SK-N-SH (cell line): ENCODE measurements at regions not wholly inside any gene's neighbourhood (a gene's known extent, or its start where the extent isn't known, plus 50 kb on each side); places are given as distances from the start of the nearest gene placed in this dataset.

ENCODE experiments used
- CTCF ChIA-PET: fragments of 300-600, 350-600 bp; formaldehyde crosslinking; extraction: SDS; loops from one replicate; lab custom pipeline; 2021; lab: Yijun Ruan, JAX
- POLR2A ChIA-PET: fragments of 350-600 bp; sonication (Branson Sonifier 250); formaldehyde crosslinking; extraction: SDS; loops from one replicate; lab custom pipeline; 2020; ENCODE audit warnings: antibody characterized with exemption, inconsistent platforms; lab: Yijun Ruan, JAX
- DNase-seq: peaks from one replicate; pipeline ENCODE4 v3.0.0; 2012
- H2AFZ ChIP-seq: fragments of 200-600 bp; sonication (generic); 2 replicates; pipeline ENCODE4 v1.8.1; 2016; ENCODE audit warnings: antibody characterized with exemption, mild to moderate bottlenecking, low read depth
- H3F3A ChIP-seq: fragments of 200-600 bp; sonication (generic); replicated peaks from 2 replicates; pipeline ENCODE3; 2016; ENCODE audit warnings: antibody characterized with exemption, mild to moderate bottlenecking; ENCODE audit not compliant: insufficient read depth
- H3K27ac ChIP-seq, 2 experiments: fragments of 200-500 bp in 1 of 2; fragments of 200-600 bp in 1 of 2; sonication (Bioruptor generic) in 1 of 2; sonication (generic), shearing (Covaris generic) in 1 of 2; 2 replicates each; pipeline versions ENCODE4 v1.5.1 to v1.6.1; 2014 to 2016; ENCODE audit warnings: low read depth in 2 of 2, inconsistent platforms in 1 of 2, low read length in 1 of 2, mild to moderate bottlenecking in 1 of 2, mixed read lengths in 1 of 2
- H3K27me3 ChIP-seq: fragments of 200-600 bp; sonication (generic), shearing (Covaris generic); 2 replicates; pipeline ENCODE4 v1.6.1; 2016; ENCODE audit warnings: mixed run types; ENCODE audit not compliant: insufficient read depth
- H3K36me3 ChIP-seq, 2 experiments: fragments of 200-500 bp in 1 of 2; fragments of 200-600 bp in 1 of 2; sonication (Bioruptor generic) in 1 of 2; sonication (generic) in 1 of 2; replicated peaks in 1 of 2; 2 replicates each; pipeline versions ENCODE3 to v1.5.1; 2014 to 2016; ENCODE audit warnings: low read length in 1 of 2, mild to moderate bottlenecking in 1 of 2; ENCODE audit not compliant: insufficient read depth in 2 of 2, control insufficient read depth in 1 of 2
- H3K4me1 ChIP-seq, 2 experiments: fragments of 200-500 bp in 1 of 2; fragments of 200-600 bp in 1 of 2; sonication (Bioruptor generic) in 1 of 2; sonication (generic), shearing (Covaris generic) in 1 of 2; 2 replicates each; pipeline versions ENCODE4 v1.5.1 to v1.6.1; 2014 to 2016; ENCODE audit warnings: low read depth in 1 of 2, low read length in 1 of 2, mixed run types in 1 of 2; ENCODE audit not compliant: insufficient read depth in 2 of 2, control insufficient read depth in 1 of 2
- H3K4me2 ChIP-seq: fragments of 200-600 bp; sonication (generic), shearing (Covaris generic); 2 replicates; pipeline ENCODE4 v1.6.1; 2017; ENCODE audit warnings: mixed run types
- H3K4me3 ChIP-seq, 2 experiments: fragments of 200-500 bp in 1 of 2; fragments of 200-600 bp in 1 of 2; sonication (Bioruptor generic) in 1 of 2; sonication (generic), shearing (Covaris generic) in 1 of 2; 2 replicates each; pipeline versions ENCODE4 v1.5.1 to v1.8.1; 2014 to 2016; ENCODE audit warnings: low read depth in 2 of 2, inconsistent platforms in 1 of 2, low read length in 1 of 2, mild to moderate bottlenecking in 1 of 2, mixed read lengths in 1 of 2, moderate library complexity in 1 of 2
- H3K79me2 ChIP-seq: fragments of 200-600 bp; sonication (generic); 2 replicates; pipeline ENCODE4 v1.8.1; 2017; ENCODE audit warnings: mild to moderate bottlenecking; ENCODE audit not compliant: insufficient read depth
- H3K9ac ChIP-seq: fragments of 200-600 bp; sonication (generic); 2 replicates; pipeline ENCODE4 v1.6.1; 2017; ENCODE audit warnings: mixed run types
- H3K9me2 ChIP-seq: fragments of 200-600 bp; sonication (generic); 2 replicates; pipeline ENCODE4 v1.6.1; 2017; ENCODE audit warnings: mixed run types
- H3K9me3 ChIP-seq: fragments of 200-600 bp; sonication (generic); 2 replicates; pipeline ENCODE4 v1.6.1; 2017; ENCODE audit warnings: mixed run types, mild to moderate bottlenecking, moderate library complexity
- H4K20me1 ChIP-seq: fragments of 200-600 bp; sonication (generic); 2 replicates; pipeline ENCODE4 v1.6.1; 2017; ENCODE audit warnings: mild to moderate bottlenecking, mixed run types; ENCODE audit not compliant: insufficient read depth
- CHD2 ChIP-seq: fragments of 150-350 bp; IDR thresholded peaks from 2 replicates; pipeline ENCODE4 v1.6.1; 2018; ENCODE audit warnings: low read length; ENCODE audit not compliant: partially characterized antibody
- ELF1 ChIP-seq: IDR thresholded peaks from 2 replicates; pipeline ENCODE4 v1.4.0; 2012
- EZH2phosphoT487 ChIP-seq: fragments of 200-600 bp; sonication (generic); IDR thresholded peaks from 2 replicates; pipeline ENCODE4 v1.6.1; 2017; ENCODE audit warnings: low read depth, mixed run types, mild to moderate bottlenecking, antibody characterized with exemption, moderate library complexity, borderline replicate concordance
- FOSL2 ChIP-seq: IDR thresholded peaks from 2 replicates; pipeline ENCODE4 v1.4.0; 2012; ENCODE audit warnings: low read depth, mild to moderate bottlenecking, moderate library complexity, borderline replicate concordance
- FOXJ3 ChIP-seq: sonication (generic); formaldehyde crosslinking; IDR thresholded peaks from 2 replicates; pipeline ENCODE4 v1.5.1; 2020; ENCODE audit warnings: mild to moderate bottlenecking, missing genetic modification reagents
- FOXM1 ChIP-seq: IDR thresholded peaks from 2 replicates; pipeline ENCODE4 v1.4.0; 2012; ENCODE audit warnings: low read depth, mild to moderate bottlenecking
- GABPA ChIP-seq: IDR thresholded peaks from 2 replicates; pipeline ENCODE4 v1.4.0; 2012; ENCODE audit warnings: low read depth, mild to moderate bottlenecking
- JUND ChIP-seq: IDR thresholded peaks from 2 replicates; pipeline ENCODE4 v1.4.0; 2012
- MAX ChIP-seq: IDR thresholded peaks from 2 replicates; pipeline ENCODE4 v1.4.0; 2012; ENCODE audit warnings: low read depth
- NFIC ChIP-seq: IDR thresholded peaks from 2 replicates; pipeline ENCODE4 v1.4.0; 2012; ENCODE audit warnings: borderline replicate concordance
- NRF1 ChIP-seq: IDR thresholded peaks from 2 replicates; pipeline ENCODE4 v1.6.1; 2012; ENCODE audit warnings: low read depth, mild to moderate bottlenecking, low read length
- RAD21 ChIP-seq: IDR thresholded peaks from 2 replicates; pipeline ENCODE4 v1.6.1; 2012; ENCODE audit warnings: mild to moderate bottlenecking, low read length
- RCOR1 ChIP-seq: fragments of 150-350 bp; IDR thresholded peaks from 2 replicates; pipeline ENCODE4 v1.6.1; 2017; ENCODE audit warnings: antibody characterized with exemption, low read length
- RXRA ChIP-seq: IDR thresholded peaks from 2 replicates; pipeline ENCODE4 v1.4.0; 2012; ENCODE audit warnings: low read depth, mild to moderate bottlenecking, borderline replicate concordance
- SIN3A ChIP-seq: IDR thresholded peaks from 2 replicates; pipeline ENCODE4 v1.6.1; 2012; ENCODE audit warnings: low read depth, mild to moderate bottlenecking, low read length, moderate library complexity, borderline replicate concordance
- TAF1 ChIP-seq: IDR thresholded peaks from 2 replicates; pipeline ENCODE4 v1.6.1; 2012; ENCODE audit warnings: low read depth, mild to moderate bottlenecking, low read length, moderate library complexity, borderline replicate concordance
- TEAD4 ChIP-seq: IDR thresholded peaks from 2 replicates; pipeline ENCODE4 v1.4.0; 2012; ENCODE audit warnings: mild to moderate bottlenecking, borderline replicate concordance; ENCODE audit not compliant: insufficient read depth
- YY1 ChIP-seq: IDR thresholded peaks from 2 replicates; pipeline ENCODE4 v1.4.0; 2012; ENCODE audit warnings: low read depth, mild to moderate bottlenecking
- WGBS: methylation state at CpG from one replicate; pipeline ENCODE4 v1.1.6; 2017; ENCODE audit warnings: low lambda C conversion rate; 5-methylcytosine and 5-hydroxymethylcytosine counted together
- TF ChIP-seq, protein P1 (sequence below): IDR thresholded peaks from 2 replicates; pipeline ENCODE4 v1.6.1; 2012; ENCODE audit warnings: mild to moderate bottlenecking, low read depth, low read length, moderate library complexity
- TF ChIP-seq, protein P2 (sequence below): IDR thresholded peaks from 2 replicates; pipeline ENCODE4 v1.4.0; 2012; ENCODE audit warnings: low read depth, borderline replicate concordance

DNA sequence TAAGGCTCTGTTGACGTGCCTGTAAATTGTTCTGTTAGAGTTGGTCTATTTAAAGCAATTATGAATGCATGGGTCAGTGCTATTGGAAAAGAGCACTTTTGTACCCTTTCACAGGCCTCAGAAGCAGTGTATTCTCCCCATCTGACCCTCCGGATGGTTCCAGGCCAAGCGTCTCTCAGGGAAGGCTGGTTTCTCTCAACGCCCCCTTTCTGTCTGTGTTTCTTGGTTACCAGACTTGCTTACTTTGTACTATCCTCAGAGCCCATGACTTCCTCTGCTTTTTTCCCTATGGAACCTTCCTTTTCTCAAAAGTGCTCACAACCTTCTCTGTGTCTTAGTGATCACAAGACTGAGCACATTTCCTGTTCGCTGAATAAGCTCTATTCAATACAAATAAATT lies 559.3 kb upstream of the ZFP42 start:
- TF ChIP-seq EZH2phosphoT487, result no peak
- no peak for TF ChIP-seq ELF1
- TF ChIP-seq, protein P1, sequence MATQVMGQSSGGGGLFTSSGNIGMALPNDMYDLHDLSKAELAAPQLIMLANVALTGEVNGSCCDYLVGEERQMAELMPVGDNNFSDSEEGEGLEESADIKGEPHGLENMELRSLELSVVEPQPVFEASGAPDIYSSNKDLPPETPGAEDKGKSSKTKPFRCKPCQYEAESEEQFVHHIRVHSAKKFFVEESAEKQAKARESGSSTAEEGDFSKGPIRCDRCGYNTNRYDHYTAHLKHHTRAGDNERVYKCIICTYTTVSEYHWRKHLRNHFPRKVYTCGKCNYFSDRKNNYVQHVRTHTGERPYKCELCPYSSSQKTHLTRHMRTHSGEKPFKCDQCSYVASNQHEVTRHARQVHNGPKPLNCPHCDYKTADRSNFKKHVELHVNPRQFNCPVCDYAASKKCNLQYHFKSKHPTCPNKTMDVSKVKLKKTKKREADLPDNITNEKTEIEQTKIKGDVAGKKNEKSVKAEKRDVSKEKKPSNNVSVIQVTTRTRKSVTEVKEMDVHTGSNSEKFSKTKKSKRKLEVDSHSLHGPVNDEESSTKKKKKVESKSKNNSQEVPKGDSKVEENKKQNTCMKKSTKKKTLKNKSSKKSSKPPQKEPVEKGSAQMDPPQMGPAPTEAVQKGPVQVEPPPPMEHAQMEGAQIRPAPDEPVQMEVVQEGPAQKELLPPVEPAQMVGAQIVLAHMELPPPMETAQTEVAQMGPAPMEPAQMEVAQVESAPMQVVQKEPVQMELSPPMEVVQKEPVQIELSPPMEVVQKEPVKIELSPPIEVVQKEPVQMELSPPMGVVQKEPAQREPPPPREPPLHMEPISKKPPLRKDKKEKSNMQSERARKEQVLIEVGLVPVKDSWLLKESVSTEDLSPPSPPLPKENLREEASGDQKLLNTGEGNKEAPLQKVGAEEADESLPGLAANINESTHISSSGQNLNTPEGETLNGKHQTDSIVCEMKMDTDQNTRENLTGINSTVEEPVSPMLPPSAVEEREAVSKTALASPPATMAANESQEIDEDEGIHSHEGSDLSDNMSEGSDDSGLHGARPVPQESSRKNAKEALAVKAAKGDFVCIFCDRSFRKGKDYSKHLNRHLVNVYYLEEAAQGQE, result no peak
- TF ChIP-seq FOSL2, result no peak
- TF ChIP-seq NFIC, result no peak
- no peak for TF ChIP-seq RCOR1
- no peak for TF ChIP-seq SIN3A
- TF ChIP-seq CHD2, result no peak
- TF ChIP-seq JUND, result no peak
- TF ChIP-seq NRF1, result no peak
- TF ChIP-seq FOXJ3 (CRISPR knock-in tag), result no peak
- TF ChIP-seq, protein P2, sequence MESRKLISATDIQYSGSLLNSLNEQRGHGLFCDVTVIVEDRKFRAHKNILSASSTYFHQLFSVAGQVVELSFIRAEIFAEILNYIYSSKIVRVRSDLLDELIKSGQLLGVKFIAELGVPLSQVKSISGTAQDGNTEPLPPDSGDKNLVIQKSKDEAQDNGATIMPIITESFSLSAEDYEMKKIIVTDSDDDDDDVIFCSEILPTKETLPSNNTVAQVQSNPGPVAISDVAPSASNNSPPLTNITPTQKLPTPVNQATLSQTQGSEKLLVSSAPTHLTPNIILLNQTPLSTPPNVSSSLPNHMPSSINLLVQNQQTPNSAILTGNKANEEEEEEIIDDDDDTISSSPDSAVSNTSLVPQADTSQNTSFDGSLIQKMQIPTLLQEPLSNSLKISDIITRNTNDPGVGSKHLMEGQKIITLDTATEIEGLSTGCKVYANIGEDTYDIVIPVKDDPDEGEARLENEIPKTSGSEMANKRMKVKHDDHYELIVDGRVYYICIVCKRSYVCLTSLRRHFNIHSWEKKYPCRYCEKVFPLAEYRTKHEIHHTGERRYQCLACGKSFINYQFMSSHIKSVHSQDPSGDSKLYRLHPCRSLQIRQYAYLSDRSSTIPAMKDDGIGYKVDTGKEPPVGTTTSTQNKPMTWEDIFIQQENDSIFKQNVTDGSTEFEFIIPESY, result no peak
- no peak for TF ChIP-seq GABPA
- TF ChIP-seq, all 33 proteins: peak for 0
- Histone ChIP-seq H3K4me3 (no peak overlapping the region), H3K9me2 (no peaks in the 10 kb centered on the region), H3K79me2 (no peaks in the 10 kb centered on the region), H3K27me3 (0 out of 2 replicates have a peak, but pooled peaks cover 4% of the 10 kb centered on the region), H2AFZ (no peak overlapping the region), H3K4me2 (no peak overlapping the region), H3F3A (no peaks in the 10 kb centered on the region), H3K9ac (no peak overlapping the region), H3K9me3 (no peaks in the 10 kb centered on the region), H3K4me1 (no peaks in the 10 kb centered on the region), H3K36me3 (no peaks in the 10 kb centered on the region), H3K27ac (no peak overlapping the region), H4K20me1 (no peaks in the 10 kb centered on the region)
- WGBS, result 22% methylated on average over 3 of the region's 5 CpGs
- ChIA-PET CTCF (no interaction called here), POLR2A (no interaction called here)
- no peak for DNase-seq

DNA sequence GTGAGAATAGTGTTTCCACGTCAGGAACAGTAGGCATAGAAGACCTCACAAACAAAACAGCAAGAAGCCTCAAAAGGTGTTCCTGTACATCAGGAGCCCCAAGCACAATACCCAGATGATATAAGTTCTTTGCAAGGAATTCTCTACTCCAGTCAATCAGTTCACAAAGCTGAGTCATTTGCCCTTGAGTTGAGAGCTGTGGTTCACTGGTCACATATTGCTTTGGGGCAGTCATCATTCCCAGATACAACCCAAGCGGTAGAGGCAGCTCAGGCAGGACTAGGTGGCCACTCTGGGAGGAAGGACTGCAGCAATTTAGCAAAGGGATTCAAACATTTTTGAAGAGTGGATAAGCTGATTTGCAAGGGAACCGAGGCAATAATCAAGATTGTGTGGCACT lies 551.5 kb upstream of the ZFP42 start:
- Histone ChIP-seq H3K4me2 (no peak overlapping the region), H3K9me3 (no peaks in the 10 kb centered on the region), H3K4me1 (no peaks in the 10 kb centered on the region), H3F3A (no peaks in the 10 kb centered on the region), H3K27me3 (peaks cover 5% of the 10 kb centered on the region; the same call in 1 of the 2 replicates), H3K27ac (no peak overlapping the region), H4K20me1 (no peaks in the 10 kb centered on the region), H2AFZ (no peak overlapping the region), H3K9ac (no peak overlapping the region), H3K79me2 (no peaks in the 10 kb centered on the region), H3K4me3 (no peak overlapping the region), H3K36me3 (no peaks in the 10 kb centered on the region), H3K9me2 (no peaks in the 10 kb centered on the region)
- 22% methylated on average over 3 of the region's 3 CpGs for WGBS
- DNase-seq, result no peak
- POLR2A ChIA-PET, result no interaction called here
- CTCF ChIA-PET, result interaction anchor here (0.9 kb wide), 1 partner anchor 10 kb away, joined by 3 read pairs; no protein-coding TSS in a partner anchor
- TF ChIP-seq YY1 (no peak), RAD21 (no peak), RCOR1 (no peak), MAX (no peak), GABPA (no peak), JUND (no peak), RXRA (no peak), FOXM1 (no peak), TEAD4 (no peak), FOSL2 (no peak), EZH2phosphoT487 (no peak), TAF1 (no peak)
- TF ChIP-seq, protein P2, result no peak
